HL-60 (cell line): ENCODE measurements at regions not wholly inside any gene's neighbourhood (a gene's known extent, or its start where the extent isn't known, plus 50 kb on each side); places are given as distances from the start of the nearest gene placed in this dataset.

ENCODE experiments used
- DNase-seq, 2 experiments: peaks; one replicate each; pipeline ENCODE4 v3.0.0-alpha.2; 2010 to 2020; ENCODE audit warnings: low read depth in 1 of 2, low spot score in 1 of 2
- H3K27ac ChIP-seq: fragments of 250-450 bp; sonication (Bioruptor Pico); replicated peaks from 2 replicates; pipeline ENCODE4 v1.5.1; 2020; ENCODE audit warnings: mild to moderate bottlenecking, moderate library complexity
- H3K27me3 ChIP-seq: fragments of 250-450 bp; sonication (Bioruptor Pico); 2 replicates; pipeline ENCODE4 v1.5.1; 2021; ENCODE audit warnings: mild to moderate bottlenecking, moderate library complexity; ENCODE audit not compliant: insufficient read depth, poor library complexity, severe bottlenecking
- H3K4me3 ChIP-seq: replicated peaks from 2 replicates; pipeline ENCODE4 v1.5.1; 2011; ENCODE audit warnings: mild to moderate bottlenecking, control low read depth, low read length; ENCODE audit not compliant: insufficient read depth
- GABPA ChIP-seq: IDR thresholded peaks from 2 replicates; pipeline ENCODE4 v1.6.1; 2012; ENCODE audit warnings: low read depth
- POLR2AphosphoS5 ChIP-seq: IDR thresholded peaks from 2 replicates; pipeline ENCODE4 v1.6.1; 2012; ENCODE audit warnings: low read depth
- REST ChIP-seq: IDR thresholded peaks from 2 replicates; pipeline ENCODE4 v1.6.1; 2012; ENCODE audit warnings: low read depth; ENCODE audit not compliant: insufficient replicate concordance
- SPI1 ChIP-seq: IDR thresholded peaks from 2 replicates; pipeline ENCODE4 v1.6.1; 2012; ENCODE audit warnings: low read depth, mild to moderate bottlenecking, borderline replicate concordance
- TF ChIP-seq, protein P1 (sequence below): IDR thresholded peaks from one replicate; pipeline ENCODE4 v1.5.1; 2011; ENCODE audit warnings: low read length, control low read depth, inconsistent platforms; ENCODE audit not compliant: insufficient read depth

DNA sequence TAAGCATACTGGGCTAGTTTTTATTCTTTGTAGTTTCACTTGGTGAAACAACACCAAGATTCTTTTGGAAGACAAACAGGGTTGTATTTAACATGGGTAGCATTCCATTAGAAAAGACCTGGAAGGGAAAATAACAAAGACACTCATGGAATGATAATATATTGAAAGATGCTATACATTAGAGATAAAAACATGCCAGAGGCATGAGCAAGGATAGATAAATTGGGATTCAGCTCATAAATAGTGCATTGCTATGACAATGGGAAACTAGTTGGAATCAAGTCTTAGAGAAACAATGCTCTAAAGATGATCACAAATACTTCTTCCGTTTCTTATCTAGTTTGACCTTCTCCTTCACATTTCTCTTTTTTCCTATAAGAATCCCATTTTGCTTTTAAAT is 677.4 kb downstream of the ZNF385D start:
- TF ChIP-seq, protein P1, sequence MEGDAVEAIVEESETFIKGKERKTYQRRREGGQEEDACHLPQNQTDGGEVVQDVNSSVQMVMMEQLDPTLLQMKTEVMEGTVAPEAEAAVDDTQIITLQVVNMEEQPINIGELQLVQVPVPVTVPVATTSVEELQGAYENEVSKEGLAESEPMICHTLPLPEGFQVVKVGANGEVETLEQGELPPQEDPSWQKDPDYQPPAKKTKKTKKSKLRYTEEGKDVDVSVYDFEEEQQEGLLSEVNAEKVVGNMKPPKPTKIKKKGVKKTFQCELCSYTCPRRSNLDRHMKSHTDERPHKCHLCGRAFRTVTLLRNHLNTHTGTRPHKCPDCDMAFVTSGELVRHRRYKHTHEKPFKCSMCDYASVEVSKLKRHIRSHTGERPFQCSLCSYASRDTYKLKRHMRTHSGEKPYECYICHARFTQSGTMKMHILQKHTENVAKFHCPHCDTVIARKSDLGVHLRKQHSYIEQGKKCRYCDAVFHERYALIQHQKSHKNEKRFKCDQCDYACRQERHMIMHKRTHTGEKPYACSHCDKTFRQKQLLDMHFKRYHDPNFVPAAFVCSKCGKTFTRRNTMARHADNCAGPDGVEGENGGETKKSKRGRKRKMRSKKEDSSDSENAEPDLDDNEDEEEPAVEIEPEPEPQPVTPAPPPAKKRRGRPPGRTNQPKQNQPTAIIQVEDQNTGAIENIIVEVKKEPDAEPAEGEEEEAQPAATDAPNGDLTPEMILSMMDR = no peak
- no peak for TF ChIP-seq SPI1
- TF ChIP-seq REST = no peak
- no peak for TF ChIP-seq POLR2AphosphoS5
- TF ChIP-seq GABPA = no peak
- no peak for DNase-seq
- no peak overlapping the region for H3K27ac ChIP-seq

DNA sequence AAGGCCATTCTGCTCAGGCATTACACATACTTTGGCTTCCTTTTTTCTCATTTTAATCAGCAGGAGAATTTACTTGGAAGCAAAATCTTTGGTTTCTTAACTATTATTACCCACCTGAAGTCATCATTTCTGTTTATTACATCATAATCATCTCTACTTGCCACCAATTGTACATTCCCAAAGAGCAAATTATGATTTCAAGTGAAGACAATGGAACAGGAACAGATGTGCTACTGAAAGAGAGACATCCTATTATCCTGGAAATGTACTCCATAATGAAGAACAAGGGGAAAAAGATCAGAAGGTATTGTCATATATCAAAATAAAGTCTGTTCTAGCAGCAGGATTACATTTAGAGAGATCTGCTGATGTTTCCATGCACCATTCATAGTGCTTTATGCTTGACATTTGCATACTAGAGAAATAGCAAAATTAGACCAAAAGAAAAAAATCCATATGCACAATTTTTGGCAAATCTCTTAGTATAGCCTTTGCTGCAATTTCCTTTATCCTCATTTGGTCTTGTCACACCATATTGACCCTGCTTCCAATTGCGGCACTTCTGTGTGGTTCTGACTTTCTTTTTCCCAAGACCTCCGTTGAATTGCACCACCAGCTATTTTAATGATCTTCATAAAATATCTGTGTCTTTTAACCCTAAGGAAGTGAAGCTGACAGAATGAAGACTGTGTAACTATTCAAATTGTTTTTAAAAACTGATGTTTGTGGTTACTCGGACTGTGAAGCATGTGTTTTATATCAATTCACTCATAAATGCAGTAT is 683.8 kb downstream of the ZNF385D start:
- no peak for DNase-seq

More for the DNA sequence above, 677.4 kb downstream of the ZNF385D start:
- H3K27me3 ChIP-seq = no peaks in the 10 kb centered on the region
- H3K4me3 ChIP-seq = no peak overlapping the region

DNA sequence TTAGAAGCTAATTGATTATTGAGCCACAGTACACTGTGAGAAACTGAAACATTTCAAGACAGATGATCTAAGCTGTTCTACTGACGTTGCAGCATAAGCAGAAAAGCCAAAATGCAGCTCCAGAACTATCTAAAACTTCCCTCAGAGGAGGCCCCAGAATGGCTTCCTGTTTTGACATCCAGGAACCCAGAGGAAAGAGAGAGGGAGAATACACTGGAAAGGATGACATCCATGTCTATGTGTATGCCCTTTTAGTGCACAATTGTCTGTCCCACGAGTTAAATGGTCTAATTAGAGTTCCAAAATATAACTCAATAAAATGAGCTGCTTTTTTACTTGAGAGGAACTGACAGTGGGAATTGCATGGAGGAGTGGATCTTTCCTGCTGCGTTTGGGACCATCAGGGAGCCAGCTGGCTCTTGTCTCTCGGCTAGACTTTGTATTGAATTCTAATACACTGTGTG is 688.1 kb downstream of the ZNF385D start:
- Histone ChIP-seq H3K27ac (no peak overlapping the region), H3K27me3 (no peaks in the 10 kb centered on the region), H3K4me3 (no peak overlapping the region)
- TF ChIP-seq REST = no peak
- TF ChIP-seq, protein P1 = no peak
- TF ChIP-seq SPI1 = no peak
- TF ChIP-seq POLR2AphosphoS5 = no peak
- no peak for TF ChIP-seq GABPA
- no peak for DNase-seq

More for the DNA sequence above, 683.8 kb downstream of the ZNF385D start:
- no peaks in the 10 kb centered on the region for H3K27me3 ChIP-seq
- no peak overlapping the region for H3K4me3 ChIP-seq
- no peak for TF ChIP-seq SPI1
- no peak for TF ChIP-seq POLR2AphosphoS5
- no peak for TF ChIP-seq REST
- TF ChIP-seq, protein P1 = no peak
- TF ChIP-seq GABPA = no peak
- H3K27ac ChIP-seq = no peak overlapping the region
